ENCODE measurements at regions not wholly inside any gene's neighbourhood (a gene's known extent, or its start where the extent isn't known, plus 50 kb on each side); places are given as distances from the start of the nearest gene placed in this dataset.

DNA sequence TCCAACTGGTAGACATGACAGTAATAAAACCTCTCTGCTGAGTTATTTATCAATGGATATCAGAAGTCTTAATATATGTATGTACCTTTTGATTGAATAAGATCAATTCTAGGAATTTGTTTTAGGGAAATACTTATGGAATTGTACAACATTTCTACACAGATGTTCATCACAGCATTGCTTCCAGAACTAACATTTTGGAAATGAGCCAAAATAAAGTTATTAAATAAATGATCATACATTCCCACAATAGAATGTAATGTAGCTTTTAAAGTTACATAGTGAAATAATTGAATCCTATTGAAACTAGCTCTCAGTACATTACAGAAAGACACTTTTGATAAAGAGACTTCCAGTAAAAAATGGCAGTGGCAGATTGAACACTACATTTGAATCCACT lies 481.6 kb upstream of the LRRN3 start:
- TF ChIP-seq, protein P1, sequence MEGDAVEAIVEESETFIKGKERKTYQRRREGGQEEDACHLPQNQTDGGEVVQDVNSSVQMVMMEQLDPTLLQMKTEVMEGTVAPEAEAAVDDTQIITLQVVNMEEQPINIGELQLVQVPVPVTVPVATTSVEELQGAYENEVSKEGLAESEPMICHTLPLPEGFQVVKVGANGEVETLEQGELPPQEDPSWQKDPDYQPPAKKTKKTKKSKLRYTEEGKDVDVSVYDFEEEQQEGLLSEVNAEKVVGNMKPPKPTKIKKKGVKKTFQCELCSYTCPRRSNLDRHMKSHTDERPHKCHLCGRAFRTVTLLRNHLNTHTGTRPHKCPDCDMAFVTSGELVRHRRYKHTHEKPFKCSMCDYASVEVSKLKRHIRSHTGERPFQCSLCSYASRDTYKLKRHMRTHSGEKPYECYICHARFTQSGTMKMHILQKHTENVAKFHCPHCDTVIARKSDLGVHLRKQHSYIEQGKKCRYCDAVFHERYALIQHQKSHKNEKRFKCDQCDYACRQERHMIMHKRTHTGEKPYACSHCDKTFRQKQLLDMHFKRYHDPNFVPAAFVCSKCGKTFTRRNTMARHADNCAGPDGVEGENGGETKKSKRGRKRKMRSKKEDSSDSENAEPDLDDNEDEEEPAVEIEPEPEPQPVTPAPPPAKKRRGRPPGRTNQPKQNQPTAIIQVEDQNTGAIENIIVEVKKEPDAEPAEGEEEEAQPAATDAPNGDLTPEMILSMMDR (IDR thresholded peaks at IDR 0.05; ENCODE audit: low read depth, low read length, poor library complexity, severe bottlenecking), result no peak
- no peak for TF ChIP-seq EZH2phosphoT487 (IDR thresholded peaks at IDR 0.05; ENCODE audit: borderline replicate concordance, low read length)
